Dedifferentiated amniotic fluid mesenchymal stem cell (primary cell): ENCODE measurements at regions not wholly inside any gene's neighbourhood (a gene's known extent, or its start where the extent isn't known, plus 50 kb on each side); places are given as distances from the start of the nearest gene placed in this dataset.
"Not testable (repeated sequence)": the region's sequence is repeated elsewhere in the genome, so short reads cannot be mapped to it uniquely, and the experiment has no call there.

Source experiments
- DNase-seq: peaks from one replicate; pipeline ENCODE4 v3.0.0-alpha.2; 2016; ENCODE audit errors: extremely low spot score

GRCh38 chr7:83738291-83738835 lies 89.4 kb upstream of the SEMA3E start:
- DNase-seq, result no peak

DNA sequence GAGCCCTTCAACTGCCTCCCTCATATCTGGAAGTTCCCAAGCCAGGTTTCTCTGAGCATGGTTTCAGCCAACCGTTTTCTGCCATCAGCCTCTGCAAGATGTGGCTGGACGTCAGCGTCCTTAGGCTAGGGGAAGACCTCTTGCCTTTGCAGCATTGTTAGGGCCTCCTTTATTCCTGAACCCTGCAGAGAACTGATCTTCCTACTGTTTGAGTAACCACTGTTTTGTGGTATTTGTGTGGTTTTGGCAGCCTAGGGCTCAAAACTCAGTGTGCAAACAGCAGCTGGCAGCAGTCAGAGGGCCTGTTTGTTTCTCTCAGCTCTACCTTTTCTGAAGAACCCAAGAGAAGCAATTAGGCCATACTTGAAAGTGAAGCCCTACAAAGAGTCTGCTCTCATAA lies 83.4 kb upstream of the SEMA3E start:
- DNase-seq, result no peak

GRCh38 chr7:83731154-83731553 lies 82.2 kb upstream of the SEMA3E start:
- DNase-seq, result no peak

DNA sequence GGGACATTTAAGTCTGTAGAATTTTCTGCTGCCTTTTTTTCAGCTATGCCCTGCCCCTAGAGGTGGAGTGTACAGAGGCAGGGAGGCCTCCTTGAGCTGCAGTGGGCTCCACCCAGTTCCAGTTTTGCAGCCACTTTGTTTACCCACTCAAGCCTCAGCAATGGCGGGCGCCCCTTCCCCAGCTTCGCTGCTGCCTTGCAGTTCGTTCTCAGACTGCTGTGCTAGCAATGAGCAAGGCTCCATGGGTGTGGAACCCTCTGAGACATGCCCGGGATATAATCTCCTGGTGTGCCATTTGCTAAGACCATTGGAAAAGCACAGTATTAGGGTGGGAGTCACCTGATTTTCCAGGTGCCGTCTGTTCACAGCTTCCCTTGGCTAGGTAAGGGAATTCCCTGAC lies 68.0 kb upstream of the SEMA3E start:
- DNase-seq, result not testable (repeated sequence)

GRCh38 chr7:83708531-83708930 lies 59.6 kb upstream of the SEMA3E start:
- DNase-seq, result no peak

GRCh38 chr7:83704564-83704963 lies 55.6 kb upstream of the SEMA3E start:
- no peak for DNase-seq

GRCh38 chr7:83702446-83702845 lies 53.5 kb upstream of the SEMA3E start:
- DNase-seq, result no peak

DNA sequence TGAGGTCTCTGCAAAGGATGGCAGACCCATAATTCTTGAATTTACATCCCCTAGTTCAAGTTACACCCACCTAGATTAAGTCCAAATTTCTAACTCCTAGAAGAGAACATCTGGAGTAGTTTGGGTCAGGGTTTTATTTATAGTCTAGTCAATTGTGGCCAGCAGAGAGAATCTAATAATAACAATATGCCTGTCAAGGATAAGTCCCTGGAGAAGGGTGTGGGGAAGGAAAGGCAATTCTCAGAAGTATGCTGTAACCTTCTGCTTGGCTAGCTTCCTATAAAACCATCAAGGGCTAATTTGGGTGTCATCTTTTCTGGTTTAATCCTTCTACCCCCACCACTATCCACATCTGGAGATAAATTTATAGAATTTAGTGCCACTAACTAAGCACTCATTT lies 52.8 kb upstream of the SEMA3E start:
- no peak for DNase-seq
